ENCODE measurements at regions not wholly inside any gene's neighbourhood (a gene's known extent, or its start where the extent isn't known, plus 50 kb on each side); places are given as distances from the start of the nearest gene placed in this dataset.

DNA sequence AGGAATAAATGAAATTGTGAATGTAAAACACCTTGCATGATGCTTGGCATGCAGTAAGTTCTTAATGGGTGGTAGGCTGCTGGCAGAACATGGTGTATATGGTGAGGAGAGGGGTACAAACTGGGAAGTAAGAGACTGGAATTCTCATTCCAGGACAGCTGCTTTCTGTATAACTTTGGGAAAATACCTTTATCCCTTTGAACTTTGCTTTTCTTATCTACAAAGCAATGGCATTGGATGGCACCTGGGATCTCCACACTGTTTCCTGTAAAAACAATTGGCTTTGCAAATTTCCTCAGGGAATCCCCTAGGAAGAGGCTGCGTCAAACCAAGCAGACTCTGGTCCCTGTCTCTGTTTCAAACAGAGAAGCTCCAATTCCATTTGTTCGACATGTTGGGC, 100.7 kb upstream of the SLC4A7 start (continued):
- TF ChIP-seq NCOA2 (CRISPR knock-in tag; IDR thresholded peaks at IDR 0.05) (peak; percentile 66), ZNF24 (IDR thresholded peaks at IDR 0.05) (no peak), SOX6 (IDR thresholded peaks at IDR 0.05) (no peak), SOX6 (CRISPR knock-in tag; IDR thresholded peaks at IDR 0.05) (peak; percentile 92), NAIF1 (CRISPR knock-in tag; IDR thresholded peaks at IDR 0.05; ENCODE audit: borderline replicate concordance) (0 out of 2 replicates have a peak, but pooled peaks have one; percentile 38), KAT8 (CRISPR knock-in tag; IDR thresholded peaks at IDR 0.05) (0 out of 2 replicates have a peak, but pooled peaks have one; percentile 50), ETV5 (CRISPR knock-in tag; IDR thresholded peaks at IDR 0.05; ENCODE audit: borderline replicate concordance) (peak; percentile 54; the same call in 1 of the 2 replicates), CREM (IDR thresholded peaks at IDR 0.05) (peak; percentile 46), CREM (CRISPR knock-in tag; IDR thresholded peaks at IDR 0.05) (no peak), ZNF543 (CRISPR knock-in tag; IDR thresholded peaks at IDR 0.05) (no peak), ZNF207 (IDR thresholded peaks at IDR 0.05; ENCODE audit: borderline replicate concordance) (no peak), ZNF768 (CRISPR knock-in tag; IDR thresholded peaks at IDR 0.05) (no peak), EEA1 (CRISPR knock-in tag; IDR thresholded peaks at IDR 0.05; ENCODE audit: borderline replicate concordance) (no peak), ZNF530 (CRISPR knock-in tag; IDR thresholded peaks at IDR 0.05; ENCODE audit: low read depth) (no peak), ELF3 (CRISPR knock-in tag; IDR thresholded peaks at IDR 0.05) (peak; percentile 71)
- TF ChIP-seq, protein P1, sequence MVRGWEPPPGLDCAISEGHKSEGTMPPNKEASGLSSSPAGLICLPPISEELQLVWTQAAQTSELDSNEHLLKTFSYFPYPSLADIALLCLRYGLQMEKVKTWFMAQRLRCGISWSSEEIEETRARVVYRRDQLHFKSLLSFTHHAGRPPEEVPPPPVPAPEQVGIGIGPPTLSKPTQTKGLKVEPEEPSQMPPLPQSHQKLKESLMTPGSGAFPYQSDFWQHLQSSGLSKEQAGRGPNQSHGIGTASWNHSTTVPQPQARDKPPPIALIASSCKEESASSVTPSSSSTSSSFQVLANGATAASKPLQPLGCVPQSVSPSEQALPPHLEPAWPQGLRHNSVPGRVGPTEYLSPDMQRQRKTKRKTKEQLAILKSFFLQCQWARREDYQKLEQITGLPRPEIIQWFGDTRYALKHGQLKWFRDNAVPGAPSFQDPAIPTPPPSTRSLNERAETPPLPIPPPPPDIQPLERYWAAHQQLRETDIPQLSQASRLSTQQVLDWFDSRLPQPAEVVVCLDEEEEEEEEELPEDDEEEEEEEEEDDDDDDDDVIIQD (CRISPR knock-in tag; IDR thresholded peaks at IDR 0.05; ENCODE audit: low read depth) = peak; percentile 67; the same call in 1 of the 2 replicates
- TF ChIP-seq, protein P2, sequence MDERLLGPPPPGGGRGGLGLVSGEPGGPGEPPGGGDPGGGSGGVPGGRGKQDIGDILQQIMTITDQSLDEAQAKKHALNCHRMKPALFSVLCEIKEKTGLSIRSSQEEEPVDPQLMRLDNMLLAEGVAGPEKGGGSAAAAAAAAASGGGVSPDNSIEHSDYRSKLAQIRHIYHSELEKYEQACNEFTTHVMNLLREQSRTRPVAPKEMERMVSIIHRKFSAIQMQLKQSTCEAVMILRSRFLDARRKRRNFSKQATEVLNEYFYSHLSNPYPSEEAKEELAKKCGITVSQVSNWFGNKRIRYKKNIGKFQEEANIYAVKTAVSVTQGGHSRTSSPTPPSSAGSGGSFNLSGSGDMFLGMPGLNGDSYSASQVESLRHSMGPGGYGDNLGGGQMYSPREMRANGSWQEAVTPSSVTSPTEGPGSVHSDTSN (CRISPR knock-in tag; IDR thresholded peaks at IDR 0.05) = no peak
- TF ChIP-seq, protein P3, sequence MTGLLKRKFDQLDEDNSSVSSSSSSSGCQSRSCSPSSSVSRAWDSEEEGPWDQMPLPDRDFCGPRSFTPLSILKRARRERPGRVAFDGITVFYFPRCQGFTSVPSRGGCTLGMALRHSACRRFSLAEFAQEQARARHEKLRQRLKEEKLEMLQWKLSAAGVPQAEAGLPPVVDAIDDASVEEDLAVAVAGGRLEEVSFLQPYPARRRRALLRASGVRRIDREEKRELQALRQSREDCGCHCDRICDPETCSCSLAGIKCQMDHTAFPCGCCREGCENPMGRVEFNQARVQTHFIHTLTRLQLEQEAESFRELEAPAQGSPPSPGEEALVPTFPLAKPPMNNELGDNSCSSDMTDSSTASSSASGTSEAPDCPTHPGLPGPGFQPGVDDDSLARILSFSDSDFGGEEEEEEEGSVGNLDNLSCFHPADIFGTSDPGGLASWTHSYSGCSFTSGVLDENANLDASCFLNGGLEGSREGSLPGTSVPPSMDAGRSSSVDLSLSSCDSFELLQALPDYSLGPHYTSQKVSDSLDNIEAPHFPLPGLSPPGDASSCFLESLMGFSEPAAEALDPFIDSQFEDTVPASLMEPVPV (CRISPR knock-in tag; IDR thresholded peaks at IDR 0.05) = no peak
- TF ChIP-seq, protein P4, sequence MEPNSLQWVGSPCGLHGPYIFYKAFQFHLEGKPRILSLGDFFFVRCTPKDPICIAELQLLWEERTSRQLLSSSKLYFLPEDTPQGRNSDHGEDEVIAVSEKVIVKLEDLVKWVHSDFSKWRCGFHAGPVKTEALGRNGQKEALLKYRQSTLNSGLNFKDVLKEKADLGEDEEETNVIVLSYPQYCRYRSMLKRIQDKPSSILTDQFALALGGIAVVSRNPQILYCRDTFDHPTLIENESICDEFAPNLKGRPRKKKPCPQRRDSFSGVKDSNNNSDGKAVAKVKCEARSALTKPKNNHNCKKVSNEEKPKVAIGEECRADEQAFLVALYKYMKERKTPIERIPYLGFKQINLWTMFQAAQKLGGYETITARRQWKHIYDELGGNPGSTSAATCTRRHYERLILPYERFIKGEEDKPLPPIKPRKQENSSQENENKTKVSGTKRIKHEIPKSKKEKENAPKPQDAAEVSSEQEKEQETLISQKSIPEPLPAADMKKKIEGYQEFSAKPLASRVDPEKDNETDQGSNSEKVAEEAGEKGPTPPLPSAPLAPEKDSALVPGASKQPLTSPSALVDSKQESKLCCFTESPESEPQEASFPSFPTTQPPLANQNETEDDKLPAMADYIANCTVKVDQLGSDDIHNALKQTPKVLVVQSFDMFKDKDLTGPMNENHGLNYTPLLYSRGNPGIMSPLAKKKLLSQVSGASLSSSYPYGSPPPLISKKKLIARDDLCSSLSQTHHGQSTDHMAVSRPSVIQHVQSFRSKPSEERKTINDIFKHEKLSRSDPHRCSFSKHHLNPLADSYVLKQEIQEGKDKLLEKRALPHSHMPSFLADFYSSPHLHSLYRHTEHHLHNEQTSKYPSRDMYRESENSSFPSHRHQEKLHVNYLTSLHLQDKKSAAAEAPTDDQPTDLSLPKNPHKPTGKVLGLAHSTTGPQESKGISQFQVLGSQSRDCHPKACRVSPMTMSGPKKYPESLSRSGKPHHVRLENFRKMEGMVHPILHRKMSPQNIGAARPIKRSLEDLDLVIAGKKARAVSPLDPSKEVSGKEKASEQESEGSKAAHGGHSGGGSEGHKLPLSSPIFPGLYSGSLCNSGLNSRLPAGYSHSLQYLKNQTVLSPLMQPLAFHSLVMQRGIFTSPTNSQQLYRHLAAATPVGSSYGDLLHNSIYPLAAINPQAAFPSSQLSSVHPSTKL (CRISPR knock-in tag; IDR thresholded peaks at IDR 0.05) = peak; percentile 81
- TF ChIP-seq, protein P5, sequence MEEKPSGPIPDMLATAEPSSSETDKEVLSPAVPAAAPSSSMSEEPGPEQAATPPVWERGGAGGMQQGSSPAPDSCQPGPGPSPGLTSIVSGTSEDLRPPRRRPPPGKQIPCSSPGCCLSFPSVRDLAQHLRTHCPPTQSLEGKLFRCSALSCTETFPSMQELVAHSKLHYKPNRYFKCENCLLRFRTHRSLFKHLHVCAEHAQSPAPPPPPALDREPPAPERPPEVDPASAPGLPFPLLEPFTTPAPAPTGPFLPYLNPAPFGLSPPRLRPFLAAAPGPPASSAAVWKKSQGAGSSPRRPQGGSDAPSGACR (CRISPR knock-in tag; IDR thresholded peaks at IDR 0.05) = no peak
